ENCODE measurements at regions not wholly inside any gene's neighbourhood (a gene's known extent, or its start where the extent isn't known, plus 50 kb on each side); places are given as distances from the start of the nearest gene placed in this dataset.

- ChIA-PET CTCF (no interaction called here), POLR2A (no interaction called here)
- BruUV-seq (replicated peaks) = no TSS peak
- no peak overlapping the region for H3K27ac ChIP-seq (ENCODE audit: insufficient read depth, low read depth, low read length)
- H3K4me2 ChIP-seq (ENCODE audit: insufficient read depth, low read length) = no peak overlapping the region
- no peak overlapping the region for H2AFZ ChIP-seq (ENCODE audit: low read depth, low read length)
- intact Hi-C loops (cut with micrococcal nuclease) = no loop called here
- H4K20me1 ChIP-seq (replicated peaks; ENCODE audit: control insufficient read depth, extremely low read depth, insufficient read depth, low read length) = no peaks in the 10 kb centered on the region
- H3K9ac ChIP-seq (replicated peaks; ENCODE audit: extremely low read depth, insufficient read depth, low read length) = no peak overlapping the region
- H3K4me1 ChIP-seq (ENCODE audit: control insufficient read depth, extremely low read depth, insufficient read depth, low read length) = no peaks in the 10 kb centered on the region
- no peak for FAIRE-seq
- dilution Hi-C loops (cut with MboI; ENCODE audit: extremely low pct_ligation_motif_present, low sequenced_read_pairs) = no loop called here
- no peaks in the 10 kb centered on the region for H3K79me2 ChIP-seq (ENCODE audit: control insufficient read depth, insufficient read depth, low read length)
- no peaks in the 10 kb centered on the region for H3K9me3 ChIP-seq (replicated peaks; ENCODE audit: control insufficient read depth, insufficient read depth, low read length)
- H3K27me3 ChIP-seq (ENCODE audit: control insufficient read depth in 2 of 2, insufficient read depth in 2 of 2, low read length in 2 of 2) = no peaks in the 10 kb centered on the region
- H3K36me3 ChIP-seq (ENCODE audit: control insufficient read depth in 2 of 2, extremely low read depth in 1 of 2, insufficient read depth in 2 of 2, low read length in 2 of 2) = no peaks in the 10 kb centered on the region
- TF ChIP-seq POLR2A (IDR thresholded peaks at IDR 0.05; ENCODE audit: low read depth, low read length) (no peak), POLR2AphosphoS5 (IDR thresholded peaks at IDR 0.05; ENCODE audit: insufficient read depth, low read depth, low read length) (no peak), CTCF (IDR thresholded peaks at IDR 0.05; ENCODE audit: extremely low read depth in 1 of 2, insufficient read depth in 1 of 2, low read depth in 1 of 2, low read length in 2 of 2) (no peak), MYC (IDR thresholded peaks at IDR 0.05; ENCODE audit: low read depth, low read length) (no peak), MAX (IDR thresholded peaks at IDR 0.05; ENCODE audit: insufficient read depth, insufficient read length) (no peak), GATA2 (IDR thresholded peaks at IDR 0.05; ENCODE audit: insufficient read depth, insufficient read length, low read depth, low read length) (no peak), EZH2 (IDR thresholded peaks at IDR 0.05; ENCODE audit: borderline replicate concordance, low read depth, low read length, severe bottlenecking) (no peak), JUN (IDR thresholded peaks at IDR 0.05; ENCODE audit: borderline replicate concordance, insufficient read depth, insufficient read length, low read depth) (no peak), FOS (IDR thresholded peaks at IDR 0.05; ENCODE audit: borderline replicate concordance, insufficient read depth, low read length) (no peak)
- no peaks in the 10 kb centered on the region for H3K9me1 ChIP-seq (replicated peaks; ENCODE audit: control insufficient read depth, extremely low read depth, insufficient read depth, low read length)
- DNase-seq (ENCODE audit: low read depth, low spot score) = no peak
- H3K4me3 ChIP-seq (replicated peaks in 1 of 3; ENCODE audit: insufficient read depth in 1 of 3, low read depth in 1 of 3, low read length in 3 of 3) = no peak overlapping the region
Observed at GRCh38 chr3:187516446-187517185, 148.4 kb downstream of the RTP4 start.
